ENCODE measurements at regions not wholly inside any gene's neighbourhood (a gene's known extent, or its start where the extent isn't known, plus 50 kb on each side); places are given as distances from the start of the nearest gene placed in this dataset.
"Not testable (repeated sequence)": the region's sequence is repeated elsewhere in the genome, so short reads cannot be mapped to it uniquely, and the experiment has no call there.

DNA sequence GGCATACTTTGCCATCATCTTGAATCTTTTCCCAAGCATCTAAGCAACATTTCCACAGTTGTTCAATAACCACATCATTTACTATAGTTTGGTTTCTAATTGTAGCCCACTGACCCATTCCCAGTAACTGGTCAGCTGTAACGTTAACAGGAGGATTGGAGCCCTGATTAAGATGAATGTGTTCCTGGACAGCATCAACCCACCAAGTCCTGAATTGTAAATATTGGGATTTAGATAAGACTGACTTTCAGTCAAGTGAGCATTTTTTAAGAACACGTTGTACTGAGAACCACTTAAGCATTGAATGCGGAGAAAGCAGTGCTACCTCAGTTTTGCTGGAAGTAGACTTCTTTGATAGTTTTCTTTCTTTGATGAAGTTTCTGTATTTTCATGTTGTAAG lies 53.3 kb upstream of the ARL4D start:
- H3K4me3 Mint-ChIP-seq (ENCODE audit: unreplicated experiment); H3K27ac Mint-ChIP-seq (ENCODE audit: unreplicated experiment); DNase-seq (ENCODE audit: low spot score); H3K27me3 Mint-ChIP-seq (ENCODE audit: low read depth): not testable (repeated sequence)
- Mint-ChIP-seq H3K4me1 (ENCODE audit: low read depth) (peaks cover 19% of the 10 kb centered on the region), H3K36me3 (ENCODE audit: low read depth) (peaks cover 17% of the 10 kb centered on the region), H3K9me3 (ENCODE audit: low read depth) (peaks cover 28% of the 10 kb centered on the region)

DNA sequence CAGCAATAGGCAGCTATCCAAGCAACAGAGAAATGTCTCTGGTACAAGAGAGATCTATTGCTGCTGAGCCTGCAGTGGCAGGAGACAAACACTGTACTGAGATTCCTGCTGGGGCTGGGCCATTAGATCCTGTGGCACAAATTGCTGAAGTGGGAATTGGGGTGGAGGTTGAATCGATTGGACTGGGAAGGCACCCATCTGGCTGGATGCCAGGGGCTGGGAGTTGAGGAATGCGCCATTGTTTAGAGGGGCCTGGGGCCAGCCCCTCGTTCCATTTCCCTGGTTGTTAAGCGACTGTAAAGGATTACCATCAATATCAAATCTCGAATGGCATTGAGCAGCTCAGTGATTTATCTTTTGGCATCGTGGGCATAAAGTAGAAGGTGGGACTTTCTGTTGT lies 54.1 kb upstream of the ARL4D start:
- Mint-ChIP-seq H3K4me1 (ENCODE audit: low read depth) (peaks cover 19% of the 10 kb centered on the region), H3K4me3 (ENCODE audit: unreplicated experiment) (no peak overlapping the region), H3K27me3 (ENCODE audit: low read depth) (no peaks in the 10 kb centered on the region), H3K27ac (ENCODE audit: unreplicated experiment) (no peak overlapping the region), H3K9me3 (ENCODE audit: low read depth) (peaks cover 25% of the 10 kb centered on the region), H3K36me3 (ENCODE audit: low read depth) (peaks cover 13% of the 10 kb centered on the region)
- DNase-seq (ENCODE audit: low spot score) = no peak
- TF ChIP-seq CTCF (IDR thresholded peaks at IDR 0.05) = no peak

DNA sequence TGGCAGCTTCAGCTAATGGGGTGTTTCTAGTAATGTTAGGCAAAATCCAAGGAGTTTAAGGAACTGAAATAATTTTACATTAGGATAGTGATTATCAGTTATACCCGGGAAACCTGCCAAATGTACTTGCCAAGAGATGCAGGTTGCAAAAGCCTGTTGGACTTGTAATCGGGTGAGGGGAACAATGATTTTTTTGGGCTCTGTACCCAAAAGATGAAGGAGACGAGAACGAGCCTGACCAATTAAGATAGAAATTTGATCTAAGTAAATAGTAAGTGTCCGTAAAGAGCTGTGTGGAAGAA lies 56.3 kb upstream of the ARL4D start:
- Mint-ChIP-seq H3K27me3 (ENCODE audit: low read depth) (no peaks in the 10 kb centered on the region), H3K27ac (ENCODE audit: unreplicated experiment) (no peak overlapping the region), H3K9me3 (ENCODE audit: low read depth) (peaks cover 8% of the 10 kb centered on the region), H3K36me3 (ENCODE audit: low read depth) (peaks cover 2% of the 10 kb centered on the region), H3K4me1 (ENCODE audit: low read depth) (peaks cover 19% of the 10 kb centered on the region), H3K4me3 (ENCODE audit: unreplicated experiment) (no peak overlapping the region)
- no peak for DNase-seq (ENCODE audit: low spot score)
- no peak for TF ChIP-seq CTCF (IDR thresholded peaks at IDR 0.05)

DNA sequence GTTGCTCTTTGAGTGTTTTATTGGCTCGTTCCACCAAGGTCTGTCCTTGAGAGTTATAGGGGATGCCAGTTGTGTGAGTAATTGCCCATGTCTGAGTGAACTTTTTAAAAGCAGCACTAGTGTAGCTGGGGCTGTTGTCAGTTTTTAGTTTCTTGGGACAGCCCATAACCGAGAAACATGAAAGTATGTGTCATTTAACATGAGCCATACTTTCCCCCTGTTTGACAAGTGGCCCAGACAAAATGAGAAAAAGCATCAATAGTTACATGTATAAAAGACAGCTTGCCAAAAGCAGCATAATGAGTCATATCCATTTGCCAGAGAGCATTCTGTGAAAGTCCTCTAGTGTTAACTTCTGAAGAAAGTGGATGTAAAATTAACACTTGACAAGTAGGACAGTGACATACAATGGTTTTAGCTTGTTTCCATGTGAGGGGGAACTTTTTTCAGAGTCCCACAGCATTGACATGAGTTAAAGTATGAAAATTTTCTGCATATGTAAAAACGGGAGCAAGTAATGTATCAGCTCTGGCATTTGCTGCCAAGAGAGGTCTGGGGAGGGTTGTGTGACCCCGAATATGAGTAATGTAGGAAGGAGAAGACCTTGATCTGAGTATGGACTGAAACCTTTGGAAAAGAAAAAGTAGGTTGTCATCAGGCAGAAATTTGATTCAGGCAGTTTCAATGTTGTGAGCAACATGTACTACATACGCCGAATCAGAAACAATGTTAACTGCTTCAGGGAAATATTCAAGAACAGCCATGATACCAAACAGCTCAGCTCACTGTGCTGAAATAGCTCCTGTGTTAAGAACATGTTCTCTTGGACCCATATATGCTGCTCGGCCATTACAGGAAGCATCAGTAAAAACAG lies 56.8 kb upstream of the ARL4D start:
- TF ChIP-seq CTCF (IDR thresholded peaks at IDR 0.05) = peak; percentile 13
- H3K4me1 Mint-ChIP-seq (ENCODE audit: low read depth) = peaks cover 19% of the 10 kb centered on the region
- peaks cover 3% of the 10 kb centered on the region for H3K9me3 Mint-ChIP-seq (ENCODE audit: low read depth)
- no peaks in the 10 kb centered on the region for H3K36me3 Mint-ChIP-seq (ENCODE audit: low read depth)
- peak overlapping the region; percentile 83 for H3K27ac Mint-ChIP-seq (ENCODE audit: unreplicated experiment)
- H3K4me3 Mint-ChIP-seq (ENCODE audit: unreplicated experiment) = no peak overlapping the region
- no peak for DNase-seq (ENCODE audit: low spot score)
- no peaks in the 10 kb centered on the region for H3K27me3 Mint-ChIP-seq (ENCODE audit: low read depth)

- Mint-ChIP-seq H3K4me3 (ENCODE audit: unreplicated experiment) (no peak overlapping the region), H3K27me3 (ENCODE audit: low read depth) (no peaks in the 10 kb centered on the region), H3K4me1 (ENCODE audit: low read depth) (peaks cover 21% of the 10 kb centered on the region), H3K27ac (ENCODE audit: unreplicated experiment) (no peak overlapping the region), H3K36me3 (ENCODE audit: low read depth) (no peaks in the 10 kb centered on the region), H3K9me3 (ENCODE audit: low read depth) (no peaks in the 10 kb centered on the region)
- peak; percentile 89 for TF ChIP-seq CTCF (IDR thresholded peaks at IDR 0.05)
- no peak for DNase-seq (ENCODE audit: low spot score)
These were observed 59.8 kb upstream of the ARL4D start for GRCh38 chr17:43338886-43339516.
